H9 (cell line): ENCODE measurements at regions not wholly inside any gene's neighbourhood (a gene's known extent, or its start where the extent isn't known, plus 50 kb on each side); places are given as distances from the start of the nearest gene placed in this dataset.

Source experiments
- DNase-seq: peaks from one replicate; pipeline ENCODE4 v3.0.0-alpha.2; 2017
- H2AFZ ChIP-seq: one replicate; pipeline ENCODE4 v1.6.1; 2013; ENCODE audit warnings: mild to moderate bottlenecking, low read length, control low read depth, moderate library complexity
- H2AK5ac ChIP-seq: 2 replicates; pipeline ENCODE4 v1.6.1; 2013; ENCODE audit warnings: low read length, control low read depth, mixed read lengths; ENCODE audit not compliant: insufficient read length
- H2BK120ac ChIP-seq: one replicate; pipeline ENCODE4 v1.6.1; 2013; ENCODE audit warnings: low read depth, mild to moderate bottlenecking, low read length, control low read depth, inconsistent platforms; ENCODE audit not compliant: poor library complexity, severe bottlenecking
- H2BK12ac ChIP-seq: 2 replicates; pipeline ENCODE4 v1.6.1; 2013; ENCODE audit warnings: low read length, control low read depth, mixed read lengths, low read depth; ENCODE audit not compliant: insufficient read length
- H2BK15ac ChIP-seq: 2 replicates; pipeline ENCODE4 v1.6.1; 2013; ENCODE audit warnings: low read depth, low read length, control low read depth
- H2BK20ac ChIP-seq: one replicate; pipeline ENCODE4 v1.6.1; 2013; ENCODE audit warnings: low read depth, mild to moderate bottlenecking, low read length, control low read depth, inconsistent platforms; ENCODE audit not compliant: poor library complexity, severe bottlenecking
- H2BK5ac ChIP-seq: 2 replicates; pipeline ENCODE4 v1.6.1; 2013; ENCODE audit warnings: low read length, control low read depth, mixed read lengths; ENCODE audit not compliant: insufficient read length
- H3K14ac ChIP-seq: 2 replicates; pipeline ENCODE4 v1.6.1; 2013; ENCODE audit warnings: low read length, control low read depth; ENCODE audit not compliant: insufficient read depth
- H3K18ac ChIP-seq: 2 replicates; pipeline ENCODE4 v1.6.1; 2013; ENCODE audit warnings: low read depth, mild to moderate bottlenecking, mixed read lengths, low read length, control low read depth; ENCODE audit not compliant: insufficient read length
- H3K23ac ChIP-seq: 2 replicates; pipeline ENCODE4 v1.6.1; 2013; ENCODE audit warnings: low read length, control low read depth, mixed read lengths, low read depth; ENCODE audit not compliant: insufficient read length
- H3K23me2 ChIP-seq: 2 replicates; pipeline ENCODE4 v1.6.1; 2013; ENCODE audit warnings: low read depth, mild to moderate bottlenecking, mixed read lengths, low read length, control low read depth; ENCODE audit not compliant: insufficient read length, poor library complexity, severe bottlenecking
- H3K27ac ChIP-seq: 2 replicates; pipeline ENCODE4 v1.5.1; 2013; ENCODE audit warnings: low read length, control low read depth, mixed read lengths, low read depth; ENCODE audit not compliant: insufficient read length
- H3K27me3 ChIP-seq: 2 replicates; pipeline ENCODE4 v1.6.1; 2013; ENCODE audit warnings: low read length, control low read depth, inconsistent platforms; ENCODE audit not compliant: insufficient read depth
- H3K4ac ChIP-seq: 2 replicates; pipeline ENCODE4 v1.6.1; 2013; ENCODE audit warnings: low read depth, mild to moderate bottlenecking, control low read depth, inconsistent platforms, low read length, moderate library complexity
- H3K4me1 ChIP-seq: 2 replicates; pipeline ENCODE4 v1.6.1; 2013; ENCODE audit warnings: low read length, control low read depth, inconsistent platforms; ENCODE audit not compliant: insufficient read depth
- H3K4me2 ChIP-seq: 2 replicates; pipeline ENCODE4 v1.6.1; 2013; ENCODE audit warnings: low read length, control low read depth, mixed read lengths; ENCODE audit not compliant: insufficient read length, insufficient read depth
- H3K56ac ChIP-seq: 2 replicates; pipeline ENCODE4 v1.6.1; 2013; ENCODE audit warnings: low read depth, mild to moderate bottlenecking, mixed read lengths, low read length, control low read depth; ENCODE audit not compliant: insufficient read length
- H3K79me1 ChIP-seq: 2 replicates; pipeline ENCODE4 v1.6.1; 2013; ENCODE audit warnings: low read depth, mild to moderate bottlenecking, moderate library complexity, low read length, control low read depth, inconsistent platforms; ENCODE audit not compliant: insufficient read depth, poor library complexity, severe bottlenecking
- H3K79me2 ChIP-seq: 2 replicates; pipeline ENCODE4 v1.6.1; 2013; ENCODE audit warnings: low read length, control low read depth, inconsistent platforms; ENCODE audit not compliant: insufficient read depth
- H3K9ac ChIP-seq: 2 replicates; pipeline ENCODE4 v1.6.1; 2013; ENCODE audit warnings: low read length, control low read depth, mixed read lengths; ENCODE audit not compliant: insufficient read length; ENCODE audit errors: extremely low read depth
- H3K9me3 ChIP-seq: one replicate; pipeline ENCODE4 v1.6.1; 2013; ENCODE audit warnings: low read depth, low read length, inconsistent platforms; ENCODE audit not compliant: control insufficient read depth
- H3T11ph ChIP-seq: one replicate; pipeline ENCODE4 v1.6.1; 2013; ENCODE audit warnings: mild to moderate bottlenecking, low read length, control low read depth, inconsistent platforms
- H4K20me1 ChIP-seq: one replicate; pipeline ENCODE4 v1.6.1; 2013; ENCODE audit not compliant: control insufficient read depth, insufficient read length, insufficient read depth
- H4K5ac ChIP-seq: 2 replicates; pipeline ENCODE4 v1.6.1; 2013; ENCODE audit warnings: low read depth, mild to moderate bottlenecking, mixed read lengths, low read length, control low read depth; ENCODE audit not compliant: insufficient read length
- H4K8ac ChIP-seq: replicated peaks from 2 replicates; pipeline ENCODE4 v1.6.1; 2013; ENCODE audit warnings: low read length, control low read depth, mixed read lengths, low read depth; ENCODE audit not compliant: insufficient read length
- H4K91ac ChIP-seq: 2 replicates; pipeline ENCODE4 v1.6.1; 2013; ENCODE audit warnings: low read depth, mild to moderate bottlenecking, moderate library complexity, mixed read lengths, low read length, control low read depth; ENCODE audit not compliant: insufficient read length
- H3K27ac Mint-ChIP-seq, 3 experiments: 2 replicates in 2 of 3; 3 replicates in 1 of 3; pipeline ENCODE4 v1.8.0; 2020 to 2021; ENCODE audit warnings: mixed read lengths in 3 of 3, mild to moderate bottlenecking in 1 of 3, moderate library complexity in 1 of 3
- H3K27me3 Mint-ChIP-seq: 2 replicates; pipeline ENCODE4 v1.8.0; 2021; ENCODE audit warnings: low read depth, mild to moderate bottlenecking, moderate library complexity, mixed read lengths
- H3K36me3 Mint-ChIP-seq, 3 experiments: 2 replicates in 2 of 3; 3 replicates in 1 of 3; pipeline ENCODE4 v1.8.0; 2020 to 2021; ENCODE audit warnings: low read depth in 3 of 3, mixed read lengths in 3 of 3; ENCODE audit not compliant: insufficient read depth in 1 of 3
- H3K4me1 Mint-ChIP-seq, 2 experiments: 2 replicates each; pipeline ENCODE4 v1.8.0; 2020; ENCODE audit warnings: mixed read lengths in 2 of 2
- H3K4me3 Mint-ChIP-seq, 2 experiments: 2 replicates in 1 of 2; 3 replicates in 1 of 2; pipeline ENCODE4 v1.8.0; 2020 to 2021; ENCODE audit warnings: mild to moderate bottlenecking in 2 of 2, mixed read lengths in 2 of 2, moderate library complexity in 1 of 2
- H3K9me3 Mint-ChIP-seq, 2 experiments: 2 replicates in 1 of 2; 3 replicates in 1 of 2; pipeline ENCODE4 v1.8.0; 2020; ENCODE audit warnings: mild to moderate bottlenecking in 2 of 2, mixed read lengths in 2 of 2, moderate library complexity in 1 of 2
- CTCF ChIP-seq: fragments of 200-600 bp; sonication (generic); conservative IDR thresholded peaks from 3 replicates; pipeline ENCODE4 v1.8.0; 2021; ENCODE audit warnings: antibody characterized with exemption, mild to moderate bottlenecking
- WGBS: extraction: QIAGEN DNeasy Blood & Tissue Kit; methylation state at CpG from one replicate; pipeline ENCODE4 v1.1.7; 2013; ENCODE audit warnings: missing lambda C conversion rate, low lambda C conversion rate, mixed read lengths; ENCODE audit not compliant: insufficient read length; ENCODE audit errors: extremely low coverage; 5-methylcytosine and 5-hydroxymethylcytosine counted together

GRCh38 chr13:111976474-111977178 lies 90.3 kb upstream of the SOX1 start:
- no peak overlapping the region for H2BK20ac ChIP-seq
- no peaks in the 10 kb centered on the region for H4K20me1 ChIP-seq
- no peak overlapping the region for H2BK120ac ChIP-seq
- no peak overlapping the region for H3K14ac ChIP-seq
- H3K4me2 ChIP-seq = no peak overlapping the region
- H3K4ac ChIP-seq = no peak overlapping the region
- H2AK5ac ChIP-seq = no peak overlapping the region
- H3K27ac ChIP-seq = no peak overlapping the region
- no peak for TF ChIP-seq CTCF
- H4K5ac ChIP-seq = no peak overlapping the region
- WGBS = no CpG with 5 or more reads among the region's 17 CpGs
- Mint-ChIP-seq H3K9me3 (peaks cover 6 to 12% of the 10 kb centered on the region in 2 experiments; a peak in 3 of 5 replicates), H3K27me3 (peaks cover 42% of the 10 kb centered on the region), H3K4me1 (peaks cover 12 to 24% of the 10 kb centered on the region in 2 experiments), H3K36me3 (peaks cover 0 to 2% (median 0%) of the 10 kb centered on the region in 3 experiments; a peak in 2 of 7 replicates), H3K27ac (no peak overlapping the region), H3K4me3 (no peak overlapping the region)
- H3K23me2 ChIP-seq = no peaks in the 10 kb centered on the region
- H3K79me1 ChIP-seq = no peaks in the 10 kb centered on the region
- H2BK12ac ChIP-seq = no peak overlapping the region
- no peak overlapping the region for H3T11ph ChIP-seq
- no peak overlapping the region for H2BK15ac ChIP-seq
- no peaks in the 10 kb centered on the region for H3K4me1 ChIP-seq
- no peak overlapping the region for H3K9ac ChIP-seq
- H2BK5ac ChIP-seq = no peak overlapping the region
- H3K56ac ChIP-seq = no peak overlapping the region
- no peak overlapping the region for H3K18ac ChIP-seq
- H4K91ac ChIP-seq = no peak overlapping the region
- H3K9me3 ChIP-seq = no peaks in the 10 kb centered on the region
- H3K23ac ChIP-seq = no peak overlapping the region
- no peak for DNase-seq
- H4K8ac ChIP-seq = no peak overlapping the region
- no peaks in the 10 kb centered on the region for H3K79me2 ChIP-seq
- H2AFZ ChIP-seq = no peak overlapping the region
- H3K27me3 ChIP-seq = no peaks in the 10 kb centered on the region
